Stomach (tissue), 4 donors: ENCODE measurements at regions not wholly inside any gene's neighbourhood (a gene's known extent, or its start where the extent isn't known, plus 50 kb on each side); places are given as distances from the start of the nearest gene placed in this dataset.

ENCODE experiments used
- CTCF ChIP-seq, 7 experiments: fragments of 450-650 bp in 4 of 7; fragments of 200-600 bp in 3 of 7; sonication (generic) in 3 of 7; IDR thresholded peaks; one replicate each; pipeline ENCODE4 v1.5.1; 2016 to 2019; ENCODE audit warnings: antibody characterized with exemption in 7 of 7, control low read depth in 2 of 7, mild to moderate bottlenecking in 1 of 7
- POLR2AphosphoS5 ChIP-seq, 3 donors: sonication (generic); formaldehyde crosslinking; IDR thresholded peaks; one replicate each; pipeline ENCODE4 v1.6.1; 2016; ENCODE audit warnings: antibody characterized with exemption in 3 of 3

GRCh38 chr6:167559675-167560479, 235.0 kb downstream of the TTLL2 start:
- TF ChIP-seq CTCF (IDR thresholded peaks at IDR 0.05) = no peak
- TF ChIP-seq POLR2AphosphoS5 (IDR thresholded peaks at IDR 0.05) = no peak
